ENCODE measurements at regions not wholly inside any gene's neighbourhood (a gene's known extent, or its start where the extent isn't known, plus 50 kb on each side); places are given as distances from the start of the nearest gene placed in this dataset.

DNA sequence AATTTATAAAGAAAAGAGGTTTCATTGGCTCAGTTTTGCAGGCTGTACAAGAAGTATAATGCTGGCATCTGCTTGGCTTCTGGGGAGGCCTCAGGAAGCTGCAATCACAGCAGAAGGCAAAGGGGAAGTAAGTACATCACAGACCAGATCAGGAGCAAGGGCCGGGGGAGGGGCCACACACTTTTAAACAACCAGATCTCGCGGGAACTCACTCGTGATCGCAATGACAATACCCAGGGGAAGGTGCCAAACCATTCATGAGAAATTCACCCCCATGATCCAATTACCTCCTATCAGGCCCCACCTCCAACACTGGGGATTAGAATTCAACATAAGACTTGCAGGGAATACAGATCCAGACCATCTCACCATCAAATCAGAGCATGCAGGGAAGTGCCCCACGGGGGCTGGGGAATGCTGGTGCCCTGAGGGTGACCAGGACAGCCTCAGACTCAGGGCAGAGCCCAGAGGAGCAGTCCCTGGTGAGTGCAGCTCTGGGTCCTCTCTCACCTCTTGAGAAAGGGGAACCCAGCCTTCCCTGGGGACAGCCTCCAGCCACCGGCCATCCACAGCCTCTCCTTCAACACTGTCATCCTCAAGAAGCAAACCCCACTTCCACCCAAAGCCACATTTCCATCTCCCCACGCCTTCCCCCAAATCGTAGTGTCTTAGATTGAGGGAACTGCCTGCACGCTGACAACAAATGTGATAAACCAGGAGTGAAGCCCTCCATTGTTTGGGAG is 80.7 kb downstream of the ANKRD60 start:
- CTCF ChIA-PET, result no interaction called here

DNA sequence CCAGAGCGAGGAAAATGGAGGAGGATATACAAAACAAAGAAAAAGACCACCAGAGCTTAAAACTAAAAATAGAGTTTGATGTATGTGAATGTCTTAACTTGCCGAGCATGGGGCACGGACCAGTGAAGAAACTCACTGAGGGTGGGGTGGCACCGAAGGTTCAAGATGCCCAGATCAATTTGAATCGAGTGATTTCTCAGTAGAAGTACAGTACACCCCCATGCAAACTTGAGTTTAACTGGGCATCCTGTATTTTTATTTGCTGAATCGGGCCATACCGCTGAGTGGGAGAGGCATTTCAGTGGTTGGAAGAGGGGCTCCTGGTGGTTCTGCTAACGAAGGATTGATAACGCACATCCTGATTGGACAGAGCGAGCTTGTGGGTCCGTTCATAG is 81.7 kb downstream of the ANKRD60 start:
- BruUV-seq (replicated peaks), result no TSS peak
- Histone ChIP-seq H3K4me2 (ENCODE audit: low read length) (no peak overlapping the region), H3K9me2 (replicated peaks; ENCODE audit: low read length) (no peaks in the 10 kb centered on the region), H3F3A (ENCODE audit: low read length, unreplicated experiment) (no peaks in the 10 kb centered on the region), H3K27me3 (ENCODE audit: low read length) (no peaks in the 10 kb centered on the region), H3K79me2 (ENCODE audit: low read length) (no peaks in the 10 kb centered on the region), H3K9ac (ENCODE audit: low read length) (no peak overlapping the region), H3K36me3 (ENCODE audit: low read depth, low read length) (no peaks in the 10 kb centered on the region), H4K20me1 (ENCODE audit: low read length) (no peaks in the 10 kb centered on the region), H3K9me3 (ENCODE audit: low read length) (no peaks in the 10 kb centered on the region), H3K27ac (ENCODE audit: low read length) (no peak overlapping the region), H3K4me1 (ENCODE audit: insufficient read depth, low read length) (peaks cover 9% of the 10 kb centered on the region), H2AFZ (ENCODE audit: low read length) (no peak overlapping the region), H3K4me3 (ENCODE audit: low read length) (no peak overlapping the region)
- no peak for ATAC-seq
- TF ChIP-seq, protein P1, sequence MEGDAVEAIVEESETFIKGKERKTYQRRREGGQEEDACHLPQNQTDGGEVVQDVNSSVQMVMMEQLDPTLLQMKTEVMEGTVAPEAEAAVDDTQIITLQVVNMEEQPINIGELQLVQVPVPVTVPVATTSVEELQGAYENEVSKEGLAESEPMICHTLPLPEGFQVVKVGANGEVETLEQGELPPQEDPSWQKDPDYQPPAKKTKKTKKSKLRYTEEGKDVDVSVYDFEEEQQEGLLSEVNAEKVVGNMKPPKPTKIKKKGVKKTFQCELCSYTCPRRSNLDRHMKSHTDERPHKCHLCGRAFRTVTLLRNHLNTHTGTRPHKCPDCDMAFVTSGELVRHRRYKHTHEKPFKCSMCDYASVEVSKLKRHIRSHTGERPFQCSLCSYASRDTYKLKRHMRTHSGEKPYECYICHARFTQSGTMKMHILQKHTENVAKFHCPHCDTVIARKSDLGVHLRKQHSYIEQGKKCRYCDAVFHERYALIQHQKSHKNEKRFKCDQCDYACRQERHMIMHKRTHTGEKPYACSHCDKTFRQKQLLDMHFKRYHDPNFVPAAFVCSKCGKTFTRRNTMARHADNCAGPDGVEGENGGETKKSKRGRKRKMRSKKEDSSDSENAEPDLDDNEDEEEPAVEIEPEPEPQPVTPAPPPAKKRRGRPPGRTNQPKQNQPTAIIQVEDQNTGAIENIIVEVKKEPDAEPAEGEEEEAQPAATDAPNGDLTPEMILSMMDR (conservative IDR thresholded peaks at IDR 0.05; ENCODE audit: low read depth, low read length), result no peak
- no peak for TF ChIP-seq EZH2 (IDR thresholded peaks at IDR 0.05; ENCODE audit: low read length, unreplicated experiment)
- no peak for TF ChIP-seq EZH2phosphoT487 (IDR thresholded peaks at IDR 0.05; ENCODE audit: borderline replicate concordance, low read length)
- intact Hi-C loops (cut with micrococcal nuclease), result no loop called here
- ChIA-PET CTCF (no interaction called here), POLR2A (ENCODE audit: unreplicated experiment) (no interaction called here)
- DNase-seq, result no peak

More for the DNA sequence above, 80.7 kb downstream of the ANKRD60 start:
- Histone ChIP-seq H3K4me2 (ENCODE audit: low read length) (no peak overlapping the region), H3K9ac (ENCODE audit: low read length) (no peak overlapping the region), H3K27me3 (ENCODE audit: low read length) (no peaks in the 10 kb centered on the region), H2AFZ (ENCODE audit: low read length) (no peak overlapping the region), H3K9me2 (replicated peaks; ENCODE audit: low read length) (no peaks in the 10 kb centered on the region), H3K27ac (ENCODE audit: low read length) (no peak overlapping the region), H3K4me3 (ENCODE audit: low read length) (no peak overlapping the region), H3K79me2 (ENCODE audit: low read length) (no peaks in the 10 kb centered on the region), H3F3A (ENCODE audit: low read length, unreplicated experiment) (no peaks in the 10 kb centered on the region), H3K36me3 (ENCODE audit: low read depth, low read length) (no peaks in the 10 kb centered on the region), H3K9me3 (ENCODE audit: low read length) (no peaks in the 10 kb centered on the region), H3K4me1 (ENCODE audit: insufficient read depth, low read length) (peaks cover 9% of the 10 kb centered on the region), H4K20me1 (ENCODE audit: low read length) (no peaks in the 10 kb centered on the region)
- TF ChIP-seq EZH2 (IDR thresholded peaks at IDR 0.05; ENCODE audit: low read length, unreplicated experiment) (no peak), EZH2phosphoT487 (IDR thresholded peaks at IDR 0.05; ENCODE audit: borderline replicate concordance, low read length) (no peak)
- TF ChIP-seq, protein P1 (conservative IDR thresholded peaks at IDR 0.05; ENCODE audit: low read depth, low read length), result no peak
- POLR2A ChIA-PET (ENCODE audit: unreplicated experiment), result no interaction called here
- intact Hi-C loops (cut with micrococcal nuclease), result no loop called here
- ATAC-seq (no peak), DNase-seq (no peak)
- no TSS peak for BruUV-seq (replicated peaks)

DNA sequence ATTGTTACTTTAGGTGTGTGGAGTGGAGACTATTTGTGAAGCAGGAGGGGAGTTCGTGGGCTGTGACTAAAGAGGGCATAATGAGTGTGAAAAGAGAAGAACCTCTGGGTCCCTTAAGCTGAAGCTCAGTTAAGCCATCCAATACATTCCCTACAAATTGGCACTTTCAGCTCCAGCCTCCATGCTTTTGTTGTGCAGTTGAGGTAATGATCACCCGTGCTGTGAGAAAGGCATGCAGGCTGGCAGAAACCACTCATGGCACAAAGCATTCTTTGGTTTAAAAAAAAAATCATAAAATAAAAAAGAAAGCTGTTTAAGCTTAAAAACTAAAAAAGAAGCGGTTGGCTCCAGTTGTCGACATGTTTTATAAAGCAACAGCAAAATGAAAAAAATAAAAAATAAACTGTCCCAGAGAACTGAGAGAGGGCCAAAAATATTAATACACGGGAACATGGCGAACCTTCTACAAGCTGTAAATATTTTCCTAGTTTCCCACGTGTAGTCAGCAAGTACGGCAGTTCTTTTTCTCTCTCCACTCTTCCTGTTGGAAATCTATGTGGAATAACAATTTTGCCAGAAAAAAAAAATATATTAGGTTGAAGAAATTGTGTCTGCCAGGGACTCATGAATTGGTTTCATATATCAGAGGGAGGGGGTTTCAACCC is 82.2 kb downstream of the ANKRD60 start:
- DNase-seq (no peak), ATAC-seq (no peak)
- TF ChIP-seq EZH2phosphoT487 (IDR thresholded peaks at IDR 0.05; ENCODE audit: borderline replicate concordance, low read length) (no peak), EZH2 (IDR thresholded peaks at IDR 0.05; ENCODE audit: low read length, unreplicated experiment) (no peak)
- TF ChIP-seq, protein P1 (conservative IDR thresholded peaks at IDR 0.05; ENCODE audit: low read depth, low read length), result no peak
- no peak overlapping the region for H3K4me3 ChIP-seq (ENCODE audit: low read length)
- no peak overlapping the region for H3K27ac ChIP-seq (ENCODE audit: low read length)
- H3K36me3 ChIP-seq (ENCODE audit: low read depth, low read length), result no peaks in the 10 kb centered on the region
- POLR2A ChIA-PET (ENCODE audit: unreplicated experiment), result no interaction called here
- H3F3A ChIP-seq (ENCODE audit: low read length, unreplicated experiment), result no peaks in the 10 kb centered on the region
- H3K4me1 ChIP-seq (ENCODE audit: insufficient read depth, low read length), result peaks cover 9% of the 10 kb centered on the region
- no TSS peak for BruUV-seq (replicated peaks)
- no peaks in the 10 kb centered on the region for H3K27me3 ChIP-seq (ENCODE audit: low read length)
- intact Hi-C loops (cut with micrococcal nuclease), result no loop called here
- H4K20me1 ChIP-seq (ENCODE audit: low read length), result no peaks in the 10 kb centered on the region
- no peak overlapping the region for H3K4me2 ChIP-seq (ENCODE audit: low read length)
- CTCF ChIA-PET, result no interaction called here
- H3K9ac ChIP-seq (ENCODE audit: low read length), result no peak overlapping the region
- no peaks in the 10 kb centered on the region for H3K79me2 ChIP-seq (ENCODE audit: low read length)
- H3K9me3 ChIP-seq (ENCODE audit: low read length), result no peaks in the 10 kb centered on the region
- H2AFZ ChIP-seq (ENCODE audit: low read length), result no peak overlapping the region
- H3K9me2 ChIP-seq (replicated peaks; ENCODE audit: low read length), result no peaks in the 10 kb centered on the region
